ENCODE measurements at regions not wholly inside any gene's neighbourhood (a gene's known extent, or its start where the extent isn't known, plus 50 kb on each side); places are given as distances from the start of the nearest gene placed in this dataset.

- DNase-seq: no peak
Measured at GRCh38 chr9:14560194-14560593, 133.0 kb downstream of the ZDHHC21 start.

GRCh38 chr9:14554886-14555285 is 138.3 kb downstream of the ZDHHC21 start:
- DNase-seq: no peak

GRCh38 chr9:14547245-14548060 is 145.8 kb downstream of the ZDHHC21 start:
- no peak for DNase-seq

GRCh38 chr9:14546693-14547092 is 146.5 kb downstream of the ZDHHC21 start:
- DNase-seq: no peak

GRCh38 chr9:14542071-14542470 is 151.2 kb downstream of the ZDHHC21 start:
- no peak for DNase-seq

GRCh38 chr9:14538526-14538925 is 154.7 kb downstream of the ZDHHC21 start:
- no peak for DNase-seq

GRCh38 chr9:14535161-14535955 is 157.9 kb downstream of the ZDHHC21 start:
- DNase-seq: no peak

GRCh38 chr9:14533867-14534640 is 159.2 kb downstream of the ZDHHC21 start:
- DNase-seq: no peak

- DNase-seq: no peak
Measured at GRCh38 chr9:14532456-14533115, 160.6 kb downstream of the ZDHHC21 start.

GRCh38 chr9:14531341-14532269 is 161.6 kb downstream of the ZDHHC21 start:
- no peak for DNase-seq

GRCh38 chr9:14530841-14531240 is 162.4 kb downstream of the ZDHHC21 start:
- DNase-seq: no peak

- DNase-seq: no peak
Measured at GRCh38 chr9:14530366-14530765, 162.9 kb downstream of the ZDHHC21 start.

- DNase-seq: no peak
Measured at GRCh38 chr9:14529629-14530028, 163.6 kb downstream of the ZDHHC21 start.

- DNase-seq: no peak
Measured at GRCh38 chr9:14529054-14529453, 164.2 kb downstream of the ZDHHC21 start.

- no peak for DNase-seq
Measured at GRCh38 chr9:14526504-14526903, 166.7 kb downstream of the ZDHHC21 start.

GRCh38 chr9:14525856-14526255 is 167.4 kb downstream of the ZDHHC21 start:
- DNase-seq: no peak

- DNase-seq: no peak
Measured at GRCh38 chr9:14524873-14525515, 168.2 kb downstream of the ZDHHC21 start.

GRCh38 chr9:14523545-14523944 is 169.7 kb downstream of the ZDHHC21 start:
- no peak for DNase-seq

GRCh38 chr9:14522627-14523379 is 170.4 kb downstream of the ZDHHC21 start:
- no peak for DNase-seq

GRCh38 chr9:14520341-14520740 is 172.9 kb downstream of the ZDHHC21 start:
- no peak for DNase-seq

Measured in NCI-H1048 (cell line).